H9 (cell line): ENCODE measurements at regions not wholly inside any gene's neighbourhood (a gene's known extent, or its start where the extent isn't known, plus 50 kb on each side); places are given as distances from the start of the nearest gene placed in this dataset.

Experiments used
- DNase-seq: peaks from one replicate; pipeline ENCODE4 v3.0.0-alpha.2; 2017
- H2AFZ ChIP-seq: one replicate; pipeline ENCODE4 v1.6.1; 2013; ENCODE audit warnings: mild to moderate bottlenecking, low read length, control low read depth, moderate library complexity
- H2AK5ac ChIP-seq: 2 replicates; pipeline ENCODE4 v1.6.1; 2013; ENCODE audit warnings: low read length, control low read depth, mixed read lengths; ENCODE audit not compliant: insufficient read length
- H2BK120ac ChIP-seq: one replicate; pipeline ENCODE4 v1.6.1; 2013; ENCODE audit warnings: low read depth, mild to moderate bottlenecking, low read length, control low read depth, inconsistent platforms; ENCODE audit not compliant: poor library complexity, severe bottlenecking
- H2BK12ac ChIP-seq: 2 replicates; pipeline ENCODE4 v1.6.1; 2013; ENCODE audit warnings: low read length, control low read depth, mixed read lengths, low read depth; ENCODE audit not compliant: insufficient read length
- H2BK15ac ChIP-seq: 2 replicates; pipeline ENCODE4 v1.6.1; 2013; ENCODE audit warnings: low read depth, low read length, control low read depth
- H2BK20ac ChIP-seq: one replicate; pipeline ENCODE4 v1.6.1; 2013; ENCODE audit warnings: low read depth, mild to moderate bottlenecking, low read length, control low read depth, inconsistent platforms; ENCODE audit not compliant: poor library complexity, severe bottlenecking
- H2BK5ac ChIP-seq: 2 replicates; pipeline ENCODE4 v1.6.1; 2013; ENCODE audit warnings: low read length, control low read depth, mixed read lengths; ENCODE audit not compliant: insufficient read length
- H3K14ac ChIP-seq: 2 replicates; pipeline ENCODE4 v1.6.1; 2013; ENCODE audit warnings: low read length, control low read depth; ENCODE audit not compliant: insufficient read depth
- H3K18ac ChIP-seq: 2 replicates; pipeline ENCODE4 v1.6.1; 2013; ENCODE audit warnings: low read depth, mild to moderate bottlenecking, mixed read lengths, low read length, control low read depth; ENCODE audit not compliant: insufficient read length
- H3K23ac ChIP-seq: 2 replicates; pipeline ENCODE4 v1.6.1; 2013; ENCODE audit warnings: low read length, control low read depth, mixed read lengths, low read depth; ENCODE audit not compliant: insufficient read length
- H3K23me2 ChIP-seq: 2 replicates; pipeline ENCODE4 v1.6.1; 2013; ENCODE audit warnings: low read depth, mild to moderate bottlenecking, mixed read lengths, low read length, control low read depth; ENCODE audit not compliant: insufficient read length, poor library complexity, severe bottlenecking
- H3K27ac ChIP-seq: 2 replicates; pipeline ENCODE4 v1.5.1; 2013; ENCODE audit warnings: low read length, control low read depth, mixed read lengths, low read depth; ENCODE audit not compliant: insufficient read length
- H3K27me3 ChIP-seq: 2 replicates; pipeline ENCODE4 v1.6.1; 2013; ENCODE audit warnings: low read length, control low read depth, inconsistent platforms; ENCODE audit not compliant: insufficient read depth
- H3K4ac ChIP-seq: 2 replicates; pipeline ENCODE4 v1.6.1; 2013; ENCODE audit warnings: low read depth, mild to moderate bottlenecking, control low read depth, inconsistent platforms, low read length, moderate library complexity
- H3K4me1 ChIP-seq: 2 replicates; pipeline ENCODE4 v1.6.1; 2013; ENCODE audit warnings: low read length, control low read depth, inconsistent platforms; ENCODE audit not compliant: insufficient read depth
- H3K4me2 ChIP-seq: 2 replicates; pipeline ENCODE4 v1.6.1; 2013; ENCODE audit warnings: low read length, control low read depth, mixed read lengths; ENCODE audit not compliant: insufficient read length, insufficient read depth
- H3K56ac ChIP-seq: 2 replicates; pipeline ENCODE4 v1.6.1; 2013; ENCODE audit warnings: low read depth, mild to moderate bottlenecking, mixed read lengths, low read length, control low read depth; ENCODE audit not compliant: insufficient read length
- H3K79me1 ChIP-seq: 2 replicates; pipeline ENCODE4 v1.6.1; 2013; ENCODE audit warnings: low read depth, mild to moderate bottlenecking, moderate library complexity, low read length, control low read depth, inconsistent platforms; ENCODE audit not compliant: insufficient read depth, poor library complexity, severe bottlenecking
- H3K79me2 ChIP-seq: 2 replicates; pipeline ENCODE4 v1.6.1; 2013; ENCODE audit warnings: low read length, control low read depth, inconsistent platforms; ENCODE audit not compliant: insufficient read depth
- H3K9ac ChIP-seq: 2 replicates; pipeline ENCODE4 v1.6.1; 2013; ENCODE audit warnings: low read length, control low read depth, mixed read lengths; ENCODE audit not compliant: insufficient read length; ENCODE audit errors: extremely low read depth
- H3K9me3 ChIP-seq: one replicate; pipeline ENCODE4 v1.6.1; 2013; ENCODE audit warnings: low read depth, low read length, inconsistent platforms; ENCODE audit not compliant: control insufficient read depth
- H3T11ph ChIP-seq: one replicate; pipeline ENCODE4 v1.6.1; 2013; ENCODE audit warnings: mild to moderate bottlenecking, low read length, control low read depth, inconsistent platforms
- H4K20me1 ChIP-seq: one replicate; pipeline ENCODE4 v1.6.1; 2013; ENCODE audit not compliant: control insufficient read depth, insufficient read length, insufficient read depth
- H4K5ac ChIP-seq: 2 replicates; pipeline ENCODE4 v1.6.1; 2013; ENCODE audit warnings: low read depth, mild to moderate bottlenecking, mixed read lengths, low read length, control low read depth; ENCODE audit not compliant: insufficient read length
- H4K8ac ChIP-seq: replicated peaks from 2 replicates; pipeline ENCODE4 v1.6.1; 2013; ENCODE audit warnings: low read length, control low read depth, mixed read lengths, low read depth; ENCODE audit not compliant: insufficient read length
- H4K91ac ChIP-seq: 2 replicates; pipeline ENCODE4 v1.6.1; 2013; ENCODE audit warnings: low read depth, mild to moderate bottlenecking, moderate library complexity, mixed read lengths, low read length, control low read depth; ENCODE audit not compliant: insufficient read length
- H3K27ac Mint-ChIP-seq, 3 experiments: 2 replicates in 2 of 3; 3 replicates in 1 of 3; pipeline ENCODE4 v1.8.0; 2020 to 2021; ENCODE audit warnings: mixed read lengths in 3 of 3, mild to moderate bottlenecking in 1 of 3, moderate library complexity in 1 of 3
- H3K27me3 Mint-ChIP-seq: 2 replicates; pipeline ENCODE4 v1.8.0; 2021; ENCODE audit warnings: low read depth, mild to moderate bottlenecking, moderate library complexity, mixed read lengths
- H3K36me3 Mint-ChIP-seq, 3 experiments: 2 replicates in 2 of 3; 3 replicates in 1 of 3; pipeline ENCODE4 v1.8.0; 2020 to 2021; ENCODE audit warnings: low read depth in 3 of 3, mixed read lengths in 3 of 3; ENCODE audit not compliant: insufficient read depth in 1 of 3
- H3K4me1 Mint-ChIP-seq, 2 experiments: 2 replicates each; pipeline ENCODE4 v1.8.0; 2020; ENCODE audit warnings: mixed read lengths in 2 of 2
- H3K4me3 Mint-ChIP-seq, 2 experiments: 2 replicates in 1 of 2; 3 replicates in 1 of 2; pipeline ENCODE4 v1.8.0; 2020 to 2021; ENCODE audit warnings: mild to moderate bottlenecking in 2 of 2, mixed read lengths in 2 of 2, moderate library complexity in 1 of 2
- H3K9me3 Mint-ChIP-seq, 2 experiments: 2 replicates in 1 of 2; 3 replicates in 1 of 2; pipeline ENCODE4 v1.8.0; 2020; ENCODE audit warnings: mild to moderate bottlenecking in 2 of 2, mixed read lengths in 2 of 2, moderate library complexity in 1 of 2
- CTCF ChIP-seq: fragments of 200-600 bp; sonication (generic); conservative IDR thresholded peaks from 3 replicates; pipeline ENCODE4 v1.8.0; 2021; ENCODE audit warnings: antibody characterized with exemption, mild to moderate bottlenecking
- WGBS: extraction: QIAGEN DNeasy Blood & Tissue Kit; methylation state at CpG from one replicate; pipeline ENCODE4 v1.1.7; 2013; ENCODE audit warnings: missing lambda C conversion rate, low lambda C conversion rate, mixed read lengths; ENCODE audit not compliant: insufficient read length; ENCODE audit errors: extremely low coverage; 5-methylcytosine and 5-hydroxymethylcytosine counted together

- no peak overlapping the region for H3K27ac Mint-ChIP-seq
- Histone ChIP-seq H2AK5ac (no peak overlapping the region), H3K4me1 (0 out of 2 replicates have a peak, but pooled peaks cover 2% of the 10 kb centered on the region), H4K91ac (no peak overlapping the region), H4K5ac (no peak overlapping the region), H2BK12ac (no peak overlapping the region), H2BK5ac (no peak overlapping the region), H2AFZ (no peak overlapping the region), H3K23me2 (peaks cover 4% of the 10 kb centered on the region), H3K23ac (no peak overlapping the region), H3K27me3 (no peaks in the 10 kb centered on the region; the same call in 1 of the 2 replicates), H3K4me2 (no peak overlapping the region), H2BK15ac (no peak overlapping the region), H3K79me1 (no peaks in the 10 kb centered on the region), H3K9me3 (no peaks in the 10 kb centered on the region), H2BK120ac (no peak overlapping the region), H4K20me1 (no peaks in the 10 kb centered on the region), H3K56ac (no peak overlapping the region), H3K27ac (no peak overlapping the region), H3K4ac (no peak overlapping the region), H3T11ph (no peak overlapping the region), H3K18ac (no peak overlapping the region), H3K14ac (no peak overlapping the region), H3K9ac (no peak overlapping the region), H4K8ac (no peak overlapping the region), H2BK20ac (no peak overlapping the region), H3K79me2 (no peaks in the 10 kb centered on the region)
- H3K9me3 Mint-ChIP-seq = no peaks in the 10 kb centered on the region
- DNase-seq = no peak
- peaks cover 30 to 31% of the 10 kb centered on the region in 2 experiments for H3K4me1 Mint-ChIP-seq
- no peak overlapping the region for H3K4me3 Mint-ChIP-seq
- H3K27me3 Mint-ChIP-seq = peaks cover 20% of the 10 kb centered on the region
- TF ChIP-seq CTCF = no peak
- H3K36me3 Mint-ChIP-seq = no peaks in the 10 kb centered on the region
- WGBS = 100% methylated on average over 1 of the region's 4 CpGs
Measured at GRCh38 chr18:39839782-39840181, 2115.3 kb upstream of the PIK3C3 start.
